Inferior parietal cortex (tissue), 1 donor: ENCODE measurements at regions not wholly inside any gene's neighbourhood (a gene's known extent, or its start where the extent isn't known, plus 50 kb on each side); places are given as distances from the start of the nearest gene placed in this dataset.
A peak's percentile ranks its signal among the peaks of the same experiment; 100 is the strongest.
"Not testable (repeated sequence)": the region's sequence is repeated elsewhere in the genome, so short reads cannot be mapped to it uniquely, and the experiment has no call there.

Experiments
- DNase-seq: peaks from one replicate; pipeline ENCODE4 v3.0.0-alpha.2; 2016; ENCODE audit errors: extremely low spot score

DNA sequence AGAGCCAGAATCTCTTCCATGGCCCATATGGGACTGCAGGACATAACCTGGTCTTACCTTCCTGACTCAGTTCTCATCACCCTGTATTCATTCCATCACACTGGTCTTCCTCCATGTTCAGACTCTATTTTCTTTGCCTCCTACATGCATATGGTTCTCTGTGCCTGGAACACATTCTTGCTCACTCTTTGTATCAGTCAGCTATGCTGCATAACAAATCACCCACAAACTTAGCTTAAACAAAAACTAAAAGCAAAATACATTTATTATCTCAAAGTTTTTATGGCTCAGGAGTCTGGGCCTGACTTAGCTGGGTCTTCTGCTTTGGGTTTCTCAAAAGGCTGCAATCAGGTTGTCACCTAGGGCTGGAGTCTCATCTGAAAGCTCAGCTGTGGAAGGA, 712.6 kb upstream of the TBX3 start:
- no peak for DNase-seq

DNA sequence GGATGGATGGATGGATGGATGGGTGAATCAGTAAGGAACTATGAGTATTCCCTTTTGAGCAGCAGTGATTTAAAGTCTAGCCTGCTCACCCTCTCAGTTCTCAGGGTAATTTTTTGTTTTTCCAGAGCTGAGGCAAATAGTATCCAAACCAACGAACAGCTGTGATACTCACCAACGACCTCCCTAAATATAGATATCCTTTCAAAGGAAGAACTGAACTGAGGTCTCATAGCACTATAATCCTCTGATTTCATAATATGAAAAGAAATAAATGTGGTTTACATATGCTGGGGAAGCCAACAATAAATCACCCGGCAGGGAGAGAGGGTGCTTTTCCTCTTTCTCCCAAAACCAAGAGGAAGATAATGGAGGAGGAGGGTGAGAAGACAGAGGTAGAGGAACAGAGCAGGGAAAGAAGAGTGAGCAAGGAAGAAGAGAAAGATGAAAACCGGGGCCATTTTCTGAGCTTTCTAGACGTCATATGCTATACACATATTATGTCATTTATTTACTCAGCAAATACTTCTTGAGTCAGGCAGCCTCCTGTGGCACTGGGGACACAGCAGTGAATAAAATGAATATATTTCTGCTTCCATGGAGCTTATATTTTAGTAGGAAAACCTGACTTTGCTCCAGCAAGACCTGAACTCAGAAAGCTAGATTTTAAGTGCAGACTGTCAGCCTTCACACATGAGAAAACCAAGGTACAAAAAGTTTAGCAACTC, 710.7 kb upstream of the TBX3 start:
- no peak for DNase-seq

DNA sequence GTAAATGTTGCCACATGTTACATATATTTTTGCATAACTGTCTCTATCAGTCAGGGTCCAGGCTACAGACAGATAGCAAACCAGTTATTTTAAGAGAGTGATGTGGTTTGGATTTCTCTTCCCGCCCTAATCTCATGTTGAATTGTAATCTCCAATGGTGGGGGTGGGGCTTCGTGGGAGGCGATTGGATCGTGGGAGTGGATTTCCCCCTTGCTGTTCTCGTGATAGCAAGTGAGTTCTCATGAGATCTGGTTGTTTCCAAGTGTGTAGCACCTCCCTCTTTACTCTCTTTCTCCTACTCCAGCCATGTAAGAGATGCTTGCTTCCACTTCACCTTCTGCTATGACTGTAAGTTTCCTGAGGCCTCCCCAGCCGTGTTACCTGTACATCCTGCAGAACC, 704.2 kb upstream of the TBX3 start:
- no peak for DNase-seq

DNA sequence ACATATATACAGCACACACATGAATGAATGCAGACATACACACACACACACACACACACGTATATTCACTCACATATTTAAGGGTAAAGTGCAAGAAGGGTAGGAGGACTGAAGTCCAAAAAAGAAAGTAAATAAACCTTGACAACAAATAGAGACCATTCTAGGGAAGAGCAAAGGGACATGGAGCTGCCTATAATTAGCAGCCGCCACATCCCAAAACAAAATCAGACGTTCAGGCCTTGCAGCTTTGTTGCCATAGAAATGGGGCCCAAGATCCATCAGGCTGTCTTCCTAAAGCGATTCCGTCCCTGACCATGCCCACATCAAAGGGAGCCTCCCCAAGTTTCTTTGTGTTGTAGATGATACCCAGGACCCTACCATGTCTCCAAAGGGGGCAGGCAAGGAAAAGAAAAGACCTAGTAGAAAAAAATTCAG, 703.5 kb upstream of the TBX3 start:
- DNase-seq, result no peak

DNA sequence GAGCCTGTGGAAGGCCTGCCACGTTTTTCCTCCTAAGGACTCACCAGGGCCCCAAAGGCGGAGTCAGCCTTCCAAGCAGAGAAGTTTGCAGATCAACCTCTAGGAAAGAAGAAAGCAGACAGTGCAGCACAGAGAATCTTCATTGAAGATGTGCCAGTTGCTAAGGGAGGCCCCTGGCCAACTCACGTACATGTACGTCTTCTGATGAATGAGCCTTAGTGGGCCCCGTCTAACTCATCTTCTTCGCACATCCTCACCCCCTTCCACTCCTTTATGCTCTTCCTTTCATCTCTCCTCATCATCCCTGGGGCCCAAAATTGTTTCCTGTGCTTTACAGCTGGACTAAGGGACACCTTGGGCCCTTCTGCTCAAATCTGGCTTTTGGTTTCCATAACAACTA, 703.0 kb upstream of the TBX3 start:
- no peak for DNase-seq

DNA sequence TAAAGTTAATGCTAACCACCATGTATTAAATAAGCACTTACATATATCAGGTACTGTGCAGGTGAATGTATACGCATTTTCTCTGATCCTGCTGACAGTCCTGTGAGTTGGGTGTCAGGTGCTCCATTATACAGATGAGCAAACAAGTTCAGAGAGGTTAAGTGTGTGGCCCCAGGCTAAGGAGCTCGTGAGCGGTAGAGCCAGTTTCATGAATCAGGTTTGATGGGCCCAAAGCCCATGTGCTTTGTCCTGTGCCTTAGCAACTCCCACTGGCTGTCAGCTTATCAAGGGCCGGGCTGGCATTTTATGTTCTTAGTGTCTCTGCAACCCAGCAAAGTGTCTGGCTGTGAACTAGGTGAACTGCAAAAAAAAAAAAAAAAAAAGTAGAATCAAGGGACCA, 701.2 kb upstream of the TBX3 start:
- no peak for DNase-seq

DNA sequence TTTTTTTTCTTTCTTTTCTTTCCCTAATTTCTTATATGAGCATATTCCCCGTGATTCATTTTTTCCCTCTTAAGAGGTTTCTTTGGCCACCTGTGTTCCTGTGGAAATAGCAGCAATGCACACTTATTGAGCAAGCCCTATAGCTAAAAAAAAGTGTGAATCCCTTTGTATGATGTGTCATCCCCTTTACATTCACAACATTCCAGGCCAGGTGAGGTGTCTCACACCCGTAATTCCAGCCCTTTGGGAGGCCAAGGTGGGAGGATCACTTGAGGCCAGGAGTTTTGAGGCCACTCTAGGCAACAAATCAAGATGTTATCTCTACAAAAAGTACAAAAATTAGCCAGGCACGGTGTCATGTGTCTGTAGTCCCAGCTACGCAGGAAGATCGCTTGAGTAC, 700.4 kb upstream of the TBX3 start:
- DNase-seq, result no peak

DNA sequence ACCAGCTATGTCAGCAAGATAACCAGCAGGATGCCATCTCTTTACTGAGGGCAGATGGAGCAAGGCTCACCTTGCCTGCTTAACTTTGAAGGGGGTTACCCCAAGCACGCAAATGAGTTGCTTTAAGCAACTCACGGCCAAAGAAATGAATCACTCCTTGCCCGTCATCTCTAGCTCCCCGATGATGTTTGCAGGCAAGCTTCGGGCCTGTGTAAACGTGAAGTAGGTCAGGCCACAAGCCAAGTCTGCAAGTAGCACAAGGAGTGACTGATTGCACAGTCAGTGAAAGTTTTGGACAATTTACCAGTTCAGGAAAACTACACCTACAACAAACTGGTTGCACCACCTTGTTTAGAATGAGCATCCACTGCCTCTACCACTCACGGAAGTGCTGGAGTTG, 699.7 kb upstream of the TBX3 start:
- no peak for DNase-seq

DNA sequence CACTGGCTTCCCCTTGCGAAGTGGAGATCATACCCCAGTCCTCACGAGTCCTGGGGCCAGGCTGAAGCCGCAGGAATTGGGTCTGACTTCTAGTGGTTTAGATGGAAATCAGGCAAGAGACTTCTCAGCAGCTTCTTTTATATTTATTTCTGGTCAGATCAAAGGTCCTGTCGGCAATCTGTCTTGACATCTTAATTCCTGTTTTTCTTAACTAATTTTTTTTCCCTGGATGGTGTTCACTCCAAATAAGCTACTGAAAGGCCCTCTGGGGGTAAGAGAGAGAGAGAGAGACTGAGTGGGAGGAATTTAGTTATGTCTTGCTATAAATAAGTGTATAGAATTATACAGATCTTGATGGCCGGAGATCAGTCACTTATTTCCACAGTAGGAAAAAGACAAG, 698.7 kb upstream of the TBX3 start:
- no peak for DNase-seq

DNA sequence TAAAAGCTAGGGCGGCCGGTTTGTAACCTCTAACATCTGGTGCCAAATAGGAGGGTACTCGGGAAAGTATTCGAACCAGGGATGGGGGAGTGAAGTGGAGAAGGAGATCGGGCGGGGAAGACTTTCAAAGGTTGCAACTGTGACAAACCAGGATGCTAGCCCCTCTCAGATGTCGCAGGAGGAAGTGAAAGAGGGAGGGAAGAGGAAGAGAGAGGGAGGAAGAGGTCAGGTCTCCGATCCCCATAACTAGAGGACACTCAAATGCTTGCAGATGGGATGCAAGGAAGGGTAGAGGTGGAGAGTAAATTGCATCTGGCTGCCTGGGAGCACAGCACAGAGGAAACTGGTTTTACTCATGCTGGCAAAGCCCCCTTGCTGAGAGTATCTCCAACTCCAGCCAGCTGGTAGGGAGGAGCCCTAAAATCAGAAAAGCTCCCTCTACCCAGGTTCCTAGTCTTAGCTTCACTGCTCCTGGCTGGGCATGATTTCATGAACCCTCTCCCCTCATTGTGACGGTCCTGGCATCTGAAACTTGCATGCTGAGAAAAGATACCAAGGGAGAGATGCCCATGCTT, 696.7 kb upstream of the TBX3 start:
- DNase-seq, result no peak

DNA sequence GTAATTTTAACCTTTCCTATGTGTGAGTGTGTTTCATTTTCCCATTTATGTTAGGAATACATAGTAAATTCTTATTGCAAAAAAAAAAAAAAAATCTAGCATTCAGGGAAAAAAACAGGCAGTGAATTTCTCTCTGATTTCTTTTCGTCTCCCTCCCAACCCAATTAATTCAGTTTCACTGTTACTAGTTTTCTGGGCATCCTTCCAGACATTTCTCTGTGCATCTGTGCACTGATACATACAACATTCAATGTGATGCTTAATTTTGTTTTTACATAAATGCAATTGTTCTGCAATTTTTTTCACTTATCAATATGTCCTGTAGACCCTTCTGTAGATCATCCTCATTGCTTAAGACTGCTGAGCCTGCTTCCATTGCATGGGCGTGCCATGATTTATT, 694.3 kb upstream of the TBX3 start:
- peak; percentile 55 for DNase-seq

DNA sequence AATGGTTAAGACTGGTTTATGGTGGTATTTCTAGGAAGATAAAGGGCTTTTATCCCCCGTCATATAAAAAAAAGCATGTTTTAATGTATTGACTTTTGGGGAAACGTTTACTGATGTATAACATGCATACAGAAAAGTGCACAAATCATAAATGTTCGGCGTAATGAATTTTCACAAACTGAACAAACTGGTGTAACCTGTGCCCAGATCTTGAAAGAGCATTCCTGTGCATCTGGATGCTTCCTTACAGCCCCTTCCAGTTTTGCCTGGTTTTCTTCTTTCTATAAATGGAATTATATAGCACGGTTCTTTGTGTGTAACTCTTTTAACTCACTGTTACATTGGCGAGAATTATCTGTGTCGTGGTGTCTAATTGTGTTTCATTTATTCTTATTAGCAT, 693.8 kb upstream of the TBX3 start:
- no peak for DNase-seq

DNA sequence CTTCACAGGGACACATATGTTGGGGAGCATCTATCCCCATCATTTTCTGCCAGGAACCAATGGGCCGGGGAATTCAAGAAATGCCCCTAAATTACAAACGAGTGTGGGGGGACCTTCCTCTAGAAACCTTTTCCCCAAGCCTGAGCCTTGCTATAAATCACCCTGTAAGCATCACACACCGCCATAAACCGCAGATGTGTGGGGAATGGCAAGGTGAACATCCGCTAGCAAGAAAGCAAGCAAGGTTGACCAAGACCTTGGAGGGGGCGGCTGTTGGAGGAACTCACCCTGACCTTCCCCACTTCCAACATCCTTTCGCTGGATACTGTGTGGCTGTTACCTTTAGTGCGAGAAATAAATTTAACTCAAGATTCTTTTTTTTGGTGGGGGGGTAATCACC, 693.3 kb upstream of the TBX3 start:
- no peak for DNase-seq

DNA sequence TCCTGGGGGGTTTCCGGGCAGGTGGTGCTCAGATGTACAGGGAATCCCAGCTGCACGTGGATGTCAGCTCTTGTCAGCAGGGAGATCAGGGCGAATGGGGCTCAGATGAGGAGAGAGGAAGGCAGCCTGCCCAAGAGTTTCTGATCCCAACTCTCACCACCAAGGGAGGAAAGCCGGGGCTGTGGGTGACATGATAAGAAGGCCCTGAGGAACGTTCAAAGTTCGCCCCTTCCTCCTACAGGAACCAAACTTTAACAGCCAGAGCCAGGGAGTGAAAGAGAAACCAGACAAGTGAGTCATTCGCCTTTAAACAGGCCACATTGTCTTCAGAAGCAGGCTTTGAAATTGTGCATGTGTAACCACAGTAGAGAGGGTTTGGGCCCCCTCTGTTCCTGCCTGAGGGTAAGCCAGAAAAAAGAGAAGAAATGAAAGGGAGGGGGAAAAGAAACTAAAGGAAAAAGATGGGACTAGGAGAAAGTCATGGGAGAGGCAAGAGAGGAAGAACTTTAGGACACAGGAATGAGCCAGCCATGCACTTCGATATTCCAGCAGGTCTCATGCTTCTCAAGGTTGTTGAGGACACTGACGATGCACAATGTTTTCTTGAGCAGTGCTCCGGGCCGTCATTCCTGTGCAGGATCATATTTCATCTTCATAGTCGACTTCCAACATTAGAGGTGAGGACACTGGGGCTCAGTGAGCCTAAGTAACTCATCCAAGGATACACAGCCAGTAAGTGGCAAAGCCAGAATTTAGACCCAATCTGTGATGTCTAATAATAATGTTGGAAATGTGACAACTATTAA, 691.4 kb upstream of the TBX3 start:
- DNase-seq, result no peak

DNA sequence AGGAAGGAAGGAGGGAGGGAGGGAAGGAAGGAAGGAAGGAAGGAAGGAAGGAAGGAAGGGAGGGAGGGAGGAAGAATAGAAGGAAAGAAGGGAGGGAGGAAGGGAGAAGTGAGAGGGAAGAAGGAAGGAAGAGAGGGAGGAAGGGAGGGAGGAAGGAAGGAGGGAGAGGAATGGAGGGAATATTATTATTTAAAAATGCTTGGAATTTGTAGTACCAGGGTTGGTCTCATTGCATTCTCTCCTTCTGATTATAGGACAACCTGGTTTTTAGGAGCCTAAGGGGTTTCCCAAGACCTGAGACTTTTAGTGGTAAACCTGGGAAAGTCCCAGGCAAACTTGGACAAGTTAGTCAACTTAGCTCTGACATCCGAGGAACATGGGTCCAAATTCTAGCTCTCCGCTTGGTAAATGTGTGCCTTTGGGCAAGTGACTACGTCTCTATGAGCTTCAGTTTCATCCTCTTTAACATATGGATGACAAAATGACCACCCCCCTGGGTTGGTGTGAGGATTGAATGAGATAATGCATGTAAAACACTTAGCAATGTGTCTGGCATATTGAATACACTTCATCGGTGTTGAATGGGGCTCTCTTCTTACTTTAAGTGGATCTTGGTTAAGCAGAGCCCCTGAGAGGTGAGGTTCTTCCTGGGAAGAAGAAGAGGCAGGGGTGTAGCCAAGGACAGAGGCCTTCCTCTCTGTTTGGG, 690.7 kb upstream of the TBX3 start:
- no peak for DNase-seq

DNA sequence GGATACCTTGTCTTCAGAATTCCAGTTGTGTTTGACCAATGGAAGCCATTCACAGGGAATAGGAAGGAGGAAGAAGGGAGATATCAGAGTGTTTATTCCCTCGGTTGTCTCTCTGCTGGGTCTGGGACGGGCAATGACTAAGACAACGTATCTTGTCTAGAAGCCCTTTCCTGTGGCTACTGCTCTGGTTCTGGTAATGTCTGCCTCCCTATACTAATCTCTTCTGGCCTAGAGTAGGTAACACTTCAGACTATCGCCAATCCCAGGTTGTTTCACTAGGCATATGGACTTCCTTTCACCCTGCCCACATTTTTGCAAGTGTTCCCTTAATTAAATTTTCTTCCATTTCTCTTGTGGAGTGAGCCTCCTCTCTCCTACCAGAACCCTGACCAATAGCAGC, 687.7 kb upstream of the TBX3 start:
- DNase-seq, result no peak

DNA sequence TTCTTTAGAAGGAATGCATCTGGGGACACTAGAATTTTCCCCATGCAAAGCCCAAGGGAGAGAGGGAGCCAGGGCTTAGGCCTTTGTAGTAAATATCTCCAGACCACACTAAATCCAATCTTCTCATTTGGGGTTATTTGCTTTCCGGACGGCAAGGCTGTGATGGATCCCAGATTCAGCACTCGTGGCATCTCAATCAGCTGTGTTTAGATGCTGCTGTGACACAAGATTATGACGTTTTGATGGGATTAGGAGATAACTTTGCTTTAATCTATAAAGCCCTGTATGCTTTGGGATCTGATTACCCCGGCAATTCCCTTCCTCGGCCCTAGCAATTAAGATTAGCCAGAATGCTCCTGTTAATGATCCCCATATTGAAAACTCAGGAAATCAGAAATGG, 686.7 kb upstream of the TBX3 start:
- no peak for DNase-seq

DNA sequence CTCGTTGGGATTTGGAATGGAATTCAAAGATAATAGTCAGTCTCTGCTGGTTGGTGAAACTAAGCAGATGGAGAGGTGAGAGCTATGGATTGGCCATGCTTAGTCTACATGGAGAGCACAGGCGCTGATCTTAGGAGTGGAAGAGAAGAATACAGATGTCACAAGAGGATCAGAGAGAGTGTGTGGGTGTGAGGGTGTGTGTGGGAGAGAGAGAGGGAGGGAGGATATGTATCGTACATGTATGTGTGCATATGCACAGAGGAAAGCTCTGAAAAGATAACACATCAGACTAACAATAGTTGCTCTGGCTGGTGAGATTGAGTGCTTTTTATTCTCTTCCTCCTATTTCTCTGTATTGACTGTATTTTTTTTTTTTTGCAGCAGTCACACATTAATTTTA, 686.2 kb upstream of the TBX3 start:
- no peak for DNase-seq

DNA sequence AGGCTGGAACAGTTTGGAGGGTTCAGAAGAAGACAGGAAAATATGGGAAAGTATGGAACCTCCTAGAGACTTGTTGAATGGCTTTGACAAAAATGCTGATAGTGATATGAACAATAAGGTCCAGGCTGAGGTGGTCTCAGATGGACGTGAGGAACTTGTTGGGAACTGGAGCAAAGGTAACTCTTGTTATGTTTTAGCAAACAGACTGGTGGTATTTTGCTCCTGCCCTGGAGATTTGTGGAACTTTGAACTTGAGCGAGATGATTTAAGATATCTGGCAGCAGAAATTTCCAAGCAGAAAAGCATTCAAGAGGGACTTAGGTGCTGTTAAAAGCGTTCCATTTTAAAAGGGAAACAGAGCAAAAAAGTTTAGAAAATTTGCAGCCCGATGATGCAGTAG, 682.3 kb upstream of the TBX3 start:
- not testable (repeated sequence) for DNase-seq

DNA sequence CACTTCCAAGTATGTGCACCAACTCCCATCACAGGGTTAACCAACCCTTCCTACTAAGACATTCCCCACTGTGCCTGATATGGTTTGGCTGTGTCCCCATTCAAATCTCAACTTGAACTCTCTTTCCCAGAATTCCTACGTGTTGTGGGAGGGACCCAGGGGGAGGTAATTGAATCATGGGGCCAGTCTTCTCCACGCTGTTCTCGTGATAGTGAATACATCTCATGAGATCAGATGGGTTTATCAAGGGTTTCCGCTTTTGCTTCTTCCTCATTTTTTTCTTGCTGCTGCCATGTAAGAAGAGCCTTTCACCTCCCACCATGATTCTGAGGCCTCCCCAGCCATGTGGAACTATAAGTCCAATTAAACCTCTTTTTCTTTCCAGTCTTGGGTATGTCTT, 681.8 kb upstream of the TBX3 start:
- not testable (repeated sequence) for DNase-seq

DNA sequence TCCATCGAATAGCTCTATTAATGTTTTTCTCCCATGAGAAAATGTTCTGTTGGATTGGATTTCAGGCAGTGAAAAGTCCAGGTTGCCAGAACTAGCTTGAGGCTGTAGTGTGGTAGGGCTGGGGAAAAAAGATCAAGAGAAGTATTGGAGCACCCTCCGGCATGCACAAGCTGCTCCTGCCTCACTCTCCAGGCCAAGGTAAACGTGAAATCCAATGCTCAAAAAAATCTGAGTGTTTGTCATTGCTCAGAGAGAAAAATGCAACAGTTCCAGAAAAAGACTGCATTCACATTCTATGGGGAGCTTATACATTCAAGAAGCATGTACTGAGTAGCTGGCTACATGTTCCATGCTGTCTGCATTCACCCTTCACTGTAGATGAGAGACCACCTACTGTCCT, 680.9 kb upstream of the TBX3 start:
- DNase-seq, result no peak

DNA sequence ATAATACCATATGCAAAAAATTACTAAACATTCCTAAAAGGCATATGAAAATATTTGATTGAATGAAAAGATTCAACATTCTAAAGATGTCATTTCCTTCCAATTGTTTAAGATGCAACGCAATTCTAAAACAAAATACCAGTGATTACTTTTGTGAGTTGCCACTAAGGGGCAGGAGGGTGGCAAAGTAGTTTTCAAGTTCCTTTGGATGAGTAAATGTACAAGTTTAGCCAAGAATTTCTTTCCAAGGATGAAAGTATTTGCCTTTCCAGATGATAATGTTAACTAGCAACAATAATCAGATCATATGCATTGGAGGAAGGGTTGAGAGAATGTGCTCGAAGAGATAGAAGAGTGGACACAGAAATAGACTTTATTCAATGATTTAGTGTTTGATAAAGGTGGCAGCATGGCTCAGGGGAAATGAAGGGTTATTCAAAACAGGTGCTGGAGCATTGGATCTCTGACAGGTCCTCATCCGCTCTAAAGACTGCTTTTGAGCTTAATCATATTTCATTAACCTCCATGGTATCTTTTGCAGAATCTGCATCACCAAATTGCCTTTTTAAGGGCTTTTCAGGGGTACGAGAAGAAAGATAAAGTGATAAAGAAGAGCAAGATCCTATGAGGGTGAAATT, 678.5 kb upstream of the TBX3 start:
- DNase-seq, result no peak
